A549 (cell line): ENCODE measurements at regions not wholly inside any gene's neighbourhood (a gene's known extent, or its start where the extent isn't known, plus 50 kb on each side); places are given as distances from the start of the nearest gene placed in this dataset.

Experiments
- CEBPB ChIP-seq, 2 experiments: fragments of >200 bp in 1 of 2; sonication (Bioruptor Twin) in 1 of 2; formaldehyde crosslinking in 1 of 2; IDR thresholded peaks; 2 replicates each; pipeline ENCODE4 v1.6.1; 2012 to 2016
- CHD2 ChIP-seq: fragments of 150-350 bp; IDR thresholded peaks from 2 replicates; pipeline ENCODE4 v1.6.1; 2014; ENCODE audit warnings: low read length; ENCODE audit not compliant: partially characterized antibody
- EP300 ChIP-seq, 2 experiments: fragments of >200 bp; sonication (Bioruptor Twin); formaldehyde crosslinking; IDR thresholded peaks; 2 replicates in 1 of 2; 3 replicates in 1 of 2; pipeline ENCODE4 v1.6.1; 2016 to 2017
- HOXB13 ChIP-seq: fragments of 250-450 bp; sonication (Bioruptor Pico); IDR thresholded peaks from 2 replicates; pipeline ENCODE4 v1.5.0; 2020; ENCODE audit warnings: low read depth, mild to moderate bottlenecking, moderate library complexity
- MYC ChIP-seq: IDR thresholded peaks from 2 replicates; pipeline ENCODE4 v1.6.1; 2012; ENCODE audit warnings: mild to moderate bottlenecking, inconsistent platforms, low read length, improper control_type of control experiment, borderline replicate concordance
- POLR2A ChIP-seq: IDR thresholded peaks from 2 replicates; pipeline ENCODE4 v1.6.1; 2012; ENCODE audit warnings: mild to moderate bottlenecking, low read length
- POLR2AphosphoS2 ChIP-seq: conservative IDR thresholded peaks from 2 replicates; pipeline ENCODE4 v1.6.1; 2012; ENCODE audit warnings: low read length, improper control_type of control experiment, inconsistent platforms
- RAD21 ChIP-seq, 2 experiments: fragments of >200 bp in 1 of 2; sonication (Bioruptor Twin) in 1 of 2; formaldehyde crosslinking in 1 of 2; IDR thresholded peaks in 1 of 2; conservative IDR thresholded peaks in 1 of 2; 2 replicates in 1 of 2; 3 replicates in 1 of 2; pipeline ENCODE4 v1.6.1; 2012 to 2018; ENCODE audit warnings: inconsistent platforms in 1 of 2
- ZNF302 ChIP-seq: fragments of 250-450 bp; sonication (Bioruptor Pico); IDR thresholded peaks from 2 replicates; pipeline ENCODE4 v1.9.0; 2021; ENCODE audit warnings: inconsistent platforms, mild to moderate bottlenecking, moderate library complexity
- TF ChIP-seq, protein P1 (sequence below): fragments of >200 bp; sonication (Bioruptor Twin); formaldehyde crosslinking; IDR thresholded peaks from 3 replicates; pipeline ENCODE4 v1.5.1; 2016
- TF ChIP-seq, protein P2 (sequence below): fragments of 200-600 bp; sonication (generic); IDR thresholded peaks from 2 replicates; pipeline ENCODE4 v1.6.1; 2016; ENCODE audit warnings: antibody characterized with exemption, mild to moderate bottlenecking, moderate library complexity

DNA sequence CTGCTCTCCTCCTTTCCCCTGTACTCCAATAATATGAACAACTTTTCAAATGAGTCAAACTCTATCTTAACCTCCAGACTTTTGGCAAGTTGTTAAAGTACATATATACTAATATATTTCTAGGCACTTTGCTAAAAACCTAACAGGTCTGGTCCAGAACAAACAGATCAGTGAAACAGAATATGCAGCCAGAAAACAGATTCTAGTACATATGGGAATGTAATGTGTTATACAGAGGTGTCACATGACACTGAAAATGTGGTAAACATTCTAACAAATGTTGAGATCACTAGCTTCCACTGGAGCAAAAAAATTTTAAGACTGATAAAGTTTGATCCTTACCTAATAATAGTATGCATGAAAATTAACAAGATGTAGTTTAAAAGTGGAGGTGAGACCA lies 136.9 kb downstream of the OR2K2 start:
- TF ChIP-seq, protein P1, sequence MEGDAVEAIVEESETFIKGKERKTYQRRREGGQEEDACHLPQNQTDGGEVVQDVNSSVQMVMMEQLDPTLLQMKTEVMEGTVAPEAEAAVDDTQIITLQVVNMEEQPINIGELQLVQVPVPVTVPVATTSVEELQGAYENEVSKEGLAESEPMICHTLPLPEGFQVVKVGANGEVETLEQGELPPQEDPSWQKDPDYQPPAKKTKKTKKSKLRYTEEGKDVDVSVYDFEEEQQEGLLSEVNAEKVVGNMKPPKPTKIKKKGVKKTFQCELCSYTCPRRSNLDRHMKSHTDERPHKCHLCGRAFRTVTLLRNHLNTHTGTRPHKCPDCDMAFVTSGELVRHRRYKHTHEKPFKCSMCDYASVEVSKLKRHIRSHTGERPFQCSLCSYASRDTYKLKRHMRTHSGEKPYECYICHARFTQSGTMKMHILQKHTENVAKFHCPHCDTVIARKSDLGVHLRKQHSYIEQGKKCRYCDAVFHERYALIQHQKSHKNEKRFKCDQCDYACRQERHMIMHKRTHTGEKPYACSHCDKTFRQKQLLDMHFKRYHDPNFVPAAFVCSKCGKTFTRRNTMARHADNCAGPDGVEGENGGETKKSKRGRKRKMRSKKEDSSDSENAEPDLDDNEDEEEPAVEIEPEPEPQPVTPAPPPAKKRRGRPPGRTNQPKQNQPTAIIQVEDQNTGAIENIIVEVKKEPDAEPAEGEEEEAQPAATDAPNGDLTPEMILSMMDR = no peak
- TF ChIP-seq POLR2A (no peak), CEBPB (IDR thresholded peaks at IDR 0.05) (no peak), POLR2AphosphoS2 (no peak), EP300 (IDR thresholded peaks at IDR 0.05) (no peak), CHD2 (no peak), MYC (no peak), RAD21 (conservative IDR thresholded peaks at IDR 0.05 in 1 of 2, IDR thresholded peaks at IDR 0.05 in 1 of 2) (no peak), HOXB13 (CRISPR knock-in tag) (no peak), ZNF302 (no peak)
- TF ChIP-seq, protein P2, sequence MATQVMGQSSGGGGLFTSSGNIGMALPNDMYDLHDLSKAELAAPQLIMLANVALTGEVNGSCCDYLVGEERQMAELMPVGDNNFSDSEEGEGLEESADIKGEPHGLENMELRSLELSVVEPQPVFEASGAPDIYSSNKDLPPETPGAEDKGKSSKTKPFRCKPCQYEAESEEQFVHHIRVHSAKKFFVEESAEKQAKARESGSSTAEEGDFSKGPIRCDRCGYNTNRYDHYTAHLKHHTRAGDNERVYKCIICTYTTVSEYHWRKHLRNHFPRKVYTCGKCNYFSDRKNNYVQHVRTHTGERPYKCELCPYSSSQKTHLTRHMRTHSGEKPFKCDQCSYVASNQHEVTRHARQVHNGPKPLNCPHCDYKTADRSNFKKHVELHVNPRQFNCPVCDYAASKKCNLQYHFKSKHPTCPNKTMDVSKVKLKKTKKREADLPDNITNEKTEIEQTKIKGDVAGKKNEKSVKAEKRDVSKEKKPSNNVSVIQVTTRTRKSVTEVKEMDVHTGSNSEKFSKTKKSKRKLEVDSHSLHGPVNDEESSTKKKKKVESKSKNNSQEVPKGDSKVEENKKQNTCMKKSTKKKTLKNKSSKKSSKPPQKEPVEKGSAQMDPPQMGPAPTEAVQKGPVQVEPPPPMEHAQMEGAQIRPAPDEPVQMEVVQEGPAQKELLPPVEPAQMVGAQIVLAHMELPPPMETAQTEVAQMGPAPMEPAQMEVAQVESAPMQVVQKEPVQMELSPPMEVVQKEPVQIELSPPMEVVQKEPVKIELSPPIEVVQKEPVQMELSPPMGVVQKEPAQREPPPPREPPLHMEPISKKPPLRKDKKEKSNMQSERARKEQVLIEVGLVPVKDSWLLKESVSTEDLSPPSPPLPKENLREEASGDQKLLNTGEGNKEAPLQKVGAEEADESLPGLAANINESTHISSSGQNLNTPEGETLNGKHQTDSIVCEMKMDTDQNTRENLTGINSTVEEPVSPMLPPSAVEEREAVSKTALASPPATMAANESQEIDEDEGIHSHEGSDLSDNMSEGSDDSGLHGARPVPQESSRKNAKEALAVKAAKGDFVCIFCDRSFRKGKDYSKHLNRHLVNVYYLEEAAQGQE = no peak
